ENCODE measurements at regions not wholly inside any gene's neighbourhood (a gene's known extent, or its start where the extent isn't known, plus 50 kb on each side); places are given as distances from the start of the nearest gene placed in this dataset.
"Not testable (repeated sequence)": the region's sequence is repeated elsewhere in the genome, so short reads cannot be mapped to it uniquely, and the experiment has no call there.

DNA sequence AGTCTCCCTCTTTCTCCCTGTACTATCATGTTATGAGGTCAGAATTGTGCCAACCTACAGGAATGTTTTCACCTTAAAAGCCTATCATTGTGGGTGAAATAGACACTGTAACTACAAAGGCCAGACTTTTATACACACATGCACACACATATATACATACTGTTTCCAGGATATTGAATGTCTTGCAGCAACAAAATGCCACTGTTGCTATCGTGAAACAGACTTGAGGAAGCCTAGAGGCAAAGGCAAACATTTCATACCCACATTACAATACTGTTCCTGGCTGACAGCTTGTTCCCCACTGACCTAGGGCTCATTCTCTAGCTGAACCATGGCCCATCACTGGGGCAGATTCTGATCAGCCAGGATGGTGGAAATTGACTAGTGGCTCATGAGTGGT, 125.1 kb upstream of the DUSP10 start:
- no peak for DNase-seq

DNA sequence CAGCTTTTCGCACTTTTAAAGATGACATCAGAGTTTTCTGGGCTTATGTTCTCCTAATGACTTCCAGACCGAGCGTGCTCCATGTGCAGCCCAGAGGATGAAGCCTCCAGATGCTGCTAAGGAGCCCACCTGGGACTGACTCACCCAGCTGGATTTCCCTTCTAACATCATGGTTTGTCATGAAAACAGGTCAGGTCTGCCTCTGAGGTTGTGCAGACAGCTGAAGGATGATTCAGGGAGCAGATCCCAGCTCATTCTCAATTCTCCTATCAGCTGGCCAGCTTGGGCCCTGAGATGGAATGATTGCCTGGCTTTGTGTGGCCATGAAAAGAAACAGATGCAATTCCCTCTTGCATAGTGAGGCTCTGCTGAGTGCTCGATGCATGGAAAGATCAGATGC, 123.9 kb upstream of the DUSP10 start:
- no peak for DNase-seq

DNA sequence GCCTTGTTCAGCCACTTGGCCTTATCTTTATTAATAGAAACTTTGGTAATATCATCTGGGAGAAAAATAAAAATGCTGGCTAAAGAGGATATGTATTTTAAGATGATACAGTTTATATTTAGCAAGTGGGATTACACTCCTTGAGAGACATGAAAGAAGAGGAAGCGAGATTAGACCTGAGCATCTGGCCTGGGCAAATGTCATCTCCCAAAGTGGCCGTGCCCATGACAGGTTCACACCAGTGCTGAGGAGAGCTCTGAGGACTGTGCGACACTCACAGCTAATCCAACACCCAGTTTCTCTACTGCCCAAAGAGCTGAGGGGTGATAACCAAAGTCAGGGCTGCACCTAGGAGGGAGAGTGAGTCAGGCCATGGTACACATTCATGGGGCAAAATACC, 121.7 kb upstream of the DUSP10 start:
- DNase-seq: no peak

DNA sequence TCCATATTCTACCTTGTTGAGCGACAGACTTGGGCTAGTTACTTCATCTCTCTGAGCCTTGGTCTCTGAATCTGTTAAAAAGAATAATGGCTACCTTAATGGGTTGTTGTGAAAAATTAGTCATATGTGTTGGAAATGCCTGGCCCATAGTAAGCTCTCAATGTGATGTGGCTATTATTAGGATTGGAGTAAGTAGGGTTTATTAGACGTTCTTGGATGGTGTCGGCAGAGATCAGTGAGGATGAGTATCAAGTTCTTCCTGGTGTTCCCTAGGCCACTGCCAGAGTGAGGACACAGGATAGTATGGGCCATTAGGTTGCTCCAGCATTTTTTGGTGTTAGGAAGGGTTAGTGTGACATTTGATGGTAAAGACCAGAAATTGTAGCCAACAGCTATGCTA, 121.1 kb upstream of the DUSP10 start:
- no peak for DNase-seq

DNA sequence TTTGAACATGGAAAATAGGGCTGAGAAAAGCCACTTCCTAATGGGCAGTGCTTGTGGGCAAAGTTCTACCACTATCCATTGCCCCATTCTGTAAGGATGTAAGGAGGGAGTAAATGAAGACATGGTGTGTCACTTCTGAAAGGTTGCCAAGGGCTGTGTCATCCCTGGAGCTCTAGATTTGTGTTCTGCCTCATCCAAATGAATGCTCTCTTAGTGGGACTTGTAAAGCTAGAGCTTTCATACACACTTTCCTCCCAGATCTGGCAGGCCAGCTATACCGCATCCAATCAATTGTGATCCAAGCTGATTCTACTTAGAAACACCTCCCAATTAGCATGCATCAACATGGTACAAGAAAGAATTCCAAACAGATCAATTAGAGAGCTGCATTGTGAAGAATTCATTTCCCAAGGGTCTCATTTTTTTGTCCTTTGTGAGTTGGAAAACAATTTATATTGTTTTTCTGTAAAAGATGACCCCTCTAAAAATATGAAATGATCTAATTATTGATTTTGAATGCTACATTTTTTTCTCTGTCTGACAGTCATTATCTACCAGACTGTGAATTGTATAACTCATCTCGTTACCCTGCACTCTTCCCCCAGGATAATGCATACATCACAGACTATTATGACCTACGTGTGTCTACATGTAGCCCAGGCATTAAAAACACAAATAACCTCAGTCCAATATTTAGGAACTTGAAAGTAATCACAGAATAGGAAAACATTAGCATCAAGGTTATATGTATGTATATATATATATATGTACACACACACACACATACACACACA, 117.1 kb upstream of the DUSP10 start:
- DNase-seq: no peak

DNA sequence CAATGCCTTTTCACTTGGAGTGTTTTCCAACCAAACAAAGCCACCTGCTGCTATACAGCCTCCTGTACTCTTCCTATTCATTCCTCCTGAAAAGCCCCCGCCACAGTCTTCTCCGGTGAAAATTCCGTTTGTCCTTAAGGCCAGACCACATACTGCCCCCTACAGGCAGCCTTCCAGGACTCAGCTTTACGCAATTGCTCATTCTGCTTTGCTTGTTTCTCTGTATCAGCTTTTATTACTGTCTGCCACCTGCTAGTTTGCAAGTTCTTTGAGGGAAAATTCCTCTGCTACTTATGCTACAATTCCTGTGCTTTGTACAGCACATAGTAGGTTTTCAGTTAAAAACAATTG, 115.2 kb upstream of the DUSP10 start:
- not testable (repeated sequence) for DNase-seq

DNA sequence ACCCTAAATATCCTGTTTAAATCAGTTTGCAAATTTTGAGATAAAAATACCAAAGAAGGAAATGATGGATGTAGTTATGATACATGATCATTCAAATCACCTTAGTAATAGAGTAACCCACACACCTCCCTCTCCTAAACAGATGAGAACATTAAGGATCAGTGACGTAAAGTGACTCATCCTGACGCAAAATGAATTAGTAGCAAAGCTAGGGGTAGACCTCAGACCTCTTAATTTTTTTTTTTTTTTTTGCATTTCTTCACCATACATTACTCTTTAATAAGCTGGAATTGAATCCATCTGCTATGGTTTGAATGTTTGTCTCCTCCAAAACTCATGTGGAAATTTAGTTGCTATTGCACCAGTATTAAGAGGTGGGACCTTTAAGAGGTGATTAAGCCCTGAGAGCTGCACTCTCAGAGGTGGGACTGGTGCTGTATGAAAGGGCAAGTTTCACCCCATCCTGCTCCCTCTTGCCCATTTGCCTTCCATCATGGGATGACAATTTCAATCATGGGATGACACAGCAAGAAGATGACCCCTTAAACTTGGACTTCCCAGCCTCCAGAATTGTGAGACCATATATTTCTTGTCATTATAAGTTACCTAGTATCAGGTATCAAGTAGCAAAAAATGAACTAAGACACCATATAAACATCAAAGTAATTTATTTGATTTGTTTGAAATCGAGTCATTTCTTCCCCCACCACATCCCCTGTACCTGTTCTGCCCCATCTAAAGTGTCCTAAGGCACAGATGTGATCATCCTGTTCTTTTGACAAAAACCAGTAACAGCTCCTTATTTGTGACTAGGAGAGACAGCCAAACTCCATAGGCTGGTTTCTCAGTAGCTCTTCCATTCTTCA, 114.6 kb upstream of the DUSP10 start:
- no peak for DNase-seq

DNA sequence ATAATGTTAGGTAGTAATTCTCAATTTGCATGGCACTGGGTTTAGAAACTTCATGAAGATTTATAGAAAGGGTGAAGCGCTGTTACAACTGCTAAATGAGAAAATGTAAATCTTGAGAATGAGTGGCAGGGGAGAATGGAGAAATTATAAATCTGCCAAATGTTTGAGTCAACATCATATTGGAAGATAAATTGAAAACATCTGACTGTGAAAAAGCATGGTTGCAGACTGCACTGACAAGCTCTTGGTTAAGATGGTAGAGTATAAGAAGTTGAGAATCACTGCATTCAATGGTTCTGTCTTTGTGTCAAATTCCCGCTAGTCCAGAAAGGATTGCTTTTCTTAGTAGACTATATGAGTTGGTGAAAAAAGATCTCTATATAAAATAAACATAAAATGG, 113.3 kb upstream of the DUSP10 start:
- DNase-seq: no peak

DNA sequence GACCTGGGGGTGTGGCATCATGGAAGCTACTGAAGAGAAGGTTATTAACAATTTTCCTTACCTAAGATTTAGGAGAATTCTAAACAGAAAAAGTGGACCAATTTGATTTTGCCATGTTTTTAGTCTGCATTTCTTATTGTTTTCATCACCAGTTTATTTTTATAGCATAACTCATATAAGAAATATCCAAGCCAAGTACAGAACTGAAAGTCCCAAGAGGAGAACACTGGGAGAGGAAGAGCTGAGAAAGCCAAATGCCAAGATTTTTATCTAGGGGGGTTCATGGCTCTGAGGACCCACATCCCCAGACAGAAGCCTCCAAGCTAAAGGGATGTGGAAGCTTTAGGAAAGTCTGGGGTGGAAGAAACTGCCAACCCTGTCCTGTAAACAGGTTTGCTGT, 109.4 kb upstream of the DUSP10 start:
- no peak for DNase-seq

DNA sequence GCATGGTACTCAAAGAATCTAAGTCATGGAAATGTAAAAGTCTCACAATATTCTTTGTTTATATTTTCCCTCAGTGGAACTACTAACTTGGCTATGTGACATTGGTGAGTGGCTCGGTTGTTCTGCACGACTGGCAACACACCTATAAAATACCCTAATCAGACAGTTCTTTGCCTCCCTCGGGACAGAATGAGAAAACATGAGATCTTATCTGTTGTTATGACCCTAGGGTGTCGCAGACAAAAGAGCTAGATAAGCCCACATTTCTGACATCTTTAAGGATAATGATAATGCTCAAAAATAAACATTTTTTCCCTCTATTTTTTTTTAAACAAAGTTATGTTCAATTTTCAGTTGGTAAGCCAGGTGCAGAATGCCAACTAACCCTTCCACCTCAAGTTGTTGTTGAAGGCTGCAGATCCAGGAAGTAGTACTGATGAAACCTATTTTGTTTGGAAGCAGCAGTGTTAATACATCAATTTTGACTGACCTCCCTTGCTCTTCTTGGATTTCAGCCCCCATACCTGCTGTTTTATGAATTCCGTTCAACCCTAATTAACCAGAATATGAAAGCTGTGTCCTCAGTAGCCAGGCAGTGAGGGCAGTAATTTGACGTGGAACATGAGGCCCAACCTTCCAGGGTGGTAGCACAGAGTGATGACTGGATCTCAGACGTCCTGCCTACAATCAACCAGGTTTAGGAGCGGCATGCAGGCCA, 108.7 kb upstream of the DUSP10 start:
- DNase-seq: no peak

DNA sequence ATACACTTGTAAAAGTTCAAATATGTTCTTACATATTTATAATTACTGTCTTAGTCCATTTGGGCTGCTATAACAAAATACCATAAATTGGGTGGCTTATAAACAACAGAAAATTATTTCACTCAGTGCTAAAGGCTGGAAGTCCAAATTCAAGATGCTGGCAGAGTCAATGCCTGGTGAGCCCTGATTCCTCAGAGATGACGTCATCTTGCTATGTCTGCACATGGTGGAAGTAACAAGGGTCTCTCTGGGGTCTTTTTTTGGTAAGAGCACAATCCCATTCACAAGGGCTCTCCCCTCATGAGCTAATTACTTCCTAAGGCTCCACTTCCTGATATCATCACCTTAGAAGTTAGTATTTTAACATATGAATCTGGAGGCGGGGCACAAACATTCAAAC, 108.0 kb upstream of the DUSP10 start:
- DNase-seq: no peak

DNA sequence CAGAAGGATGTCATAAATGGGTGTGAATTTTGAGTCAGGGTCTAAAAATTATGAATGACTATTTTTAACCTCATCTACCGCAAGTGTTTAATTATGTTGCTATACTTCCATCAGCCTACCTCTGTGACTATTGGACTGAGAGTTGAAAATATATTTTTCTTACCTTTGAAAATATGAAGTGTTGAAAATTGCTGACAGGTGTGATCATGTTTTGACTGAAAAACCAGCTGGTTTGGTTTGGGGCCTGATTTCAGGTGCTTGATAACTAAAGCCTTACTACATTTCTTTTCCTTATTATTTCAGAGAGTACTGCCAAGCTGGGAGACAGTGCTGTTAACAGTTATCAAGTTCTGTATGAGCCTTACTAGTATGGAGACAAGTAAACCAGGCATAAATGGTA, 107.2 kb upstream of the DUSP10 start:
- no peak for DNase-seq

DNA sequence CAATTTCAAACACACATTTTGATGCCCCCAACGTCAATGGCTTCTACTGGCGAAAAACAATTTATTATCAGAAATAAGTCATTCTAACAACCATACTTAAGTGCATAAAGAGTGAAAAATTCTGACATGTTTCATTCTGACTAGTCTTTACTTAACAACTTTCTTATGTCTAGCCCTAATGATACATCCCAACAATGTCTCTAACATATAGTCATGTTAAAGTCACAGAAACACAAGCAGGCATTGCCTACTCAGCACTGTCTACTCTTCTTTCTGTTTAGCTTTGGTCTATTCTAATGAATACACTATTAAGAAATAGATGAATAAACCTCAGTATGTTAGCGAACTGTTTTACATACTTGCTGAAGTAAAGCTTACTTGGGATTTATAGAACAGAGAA, 105.8 kb upstream of the DUSP10 start:
- DNase-seq: no peak

DNA sequence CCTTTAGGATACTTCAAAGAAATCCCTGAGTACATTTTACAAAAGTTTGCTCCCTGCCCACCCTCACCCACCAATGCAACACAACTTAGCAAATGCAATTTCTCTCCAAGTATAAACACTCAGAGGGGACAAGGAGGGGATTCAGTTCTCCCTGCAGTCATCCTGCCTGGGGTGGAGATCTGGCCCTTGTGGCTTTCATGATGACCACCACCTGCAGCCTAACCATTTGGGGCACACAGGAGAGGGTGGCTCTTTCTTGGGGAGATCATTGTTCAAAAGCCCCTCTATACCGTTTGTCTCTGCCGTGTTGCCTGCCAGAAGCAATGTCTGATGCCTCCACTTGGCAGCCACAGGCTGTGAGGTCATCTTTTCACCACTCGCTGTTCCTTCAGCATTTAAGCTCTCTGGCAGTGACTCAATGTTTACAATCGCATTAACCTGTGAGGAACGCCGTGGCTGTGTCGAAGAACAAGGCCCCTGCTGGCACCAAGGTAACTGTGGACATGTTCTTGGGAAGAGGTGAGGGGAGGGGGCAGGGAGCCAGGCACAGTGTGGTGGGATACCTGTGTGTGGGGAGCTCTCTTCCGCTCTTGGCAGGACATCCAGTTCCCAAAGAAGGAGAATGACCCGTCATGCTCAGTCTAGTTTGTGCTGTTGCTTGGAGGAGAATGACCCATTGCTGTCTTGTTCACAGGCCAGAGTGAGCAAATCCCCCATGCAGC, 103.9 kb upstream of the DUSP10 start:
- no peak for DNase-seq

DNA sequence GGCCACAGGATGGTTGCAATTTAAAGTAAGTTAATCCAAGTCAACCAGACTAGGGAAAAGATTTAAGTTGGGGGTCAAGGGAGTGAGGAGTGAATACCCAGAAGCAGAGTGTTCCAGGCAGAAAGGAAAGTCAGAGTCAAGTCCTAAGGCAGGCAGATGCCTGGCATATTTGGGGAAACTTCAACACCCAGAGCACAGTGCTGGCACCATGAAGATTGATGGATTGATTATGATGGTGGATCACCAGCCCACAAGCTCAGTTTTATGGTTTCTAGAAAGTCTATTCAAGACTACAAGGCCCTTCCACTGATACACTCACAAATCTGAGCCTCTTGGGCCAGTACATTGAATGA, 100.1 kb upstream of the DUSP10 start:
- no peak for DNase-seq

DNA sequence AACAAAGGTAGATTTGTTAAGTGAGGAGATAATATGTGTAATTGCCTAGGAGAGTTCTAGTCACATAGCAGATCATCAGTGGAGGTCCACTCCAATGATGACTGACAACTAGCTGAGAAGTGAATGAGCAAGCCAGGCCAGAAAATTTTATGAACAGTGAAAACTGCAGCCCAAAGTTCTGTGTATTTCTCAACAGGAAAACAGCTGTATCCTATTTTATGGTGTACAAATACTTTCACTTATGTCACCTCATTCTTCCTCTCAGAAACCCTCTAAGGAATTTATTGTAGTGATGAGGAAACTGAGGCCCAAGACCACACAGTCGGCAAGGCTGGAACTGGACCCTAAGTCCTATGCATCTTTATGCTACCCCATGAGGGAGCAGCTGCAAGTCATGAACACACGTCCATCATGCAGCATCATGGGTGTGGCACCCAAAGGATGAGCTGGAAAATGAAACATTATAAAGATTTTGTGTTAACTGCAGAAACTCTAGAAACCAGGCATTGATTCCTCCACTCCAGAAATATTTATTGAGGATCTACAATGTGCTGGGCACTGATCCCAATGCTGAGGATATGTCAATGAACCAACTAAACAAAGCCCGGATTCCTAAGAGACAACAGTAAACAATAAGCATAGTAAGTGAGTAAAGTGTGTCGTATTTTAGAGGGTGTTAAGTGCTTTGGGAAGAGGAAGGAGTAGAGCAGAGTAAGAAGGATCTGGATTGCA, 99.5 kb upstream of the DUSP10 start:
- DNase-seq: no peak

DNA sequence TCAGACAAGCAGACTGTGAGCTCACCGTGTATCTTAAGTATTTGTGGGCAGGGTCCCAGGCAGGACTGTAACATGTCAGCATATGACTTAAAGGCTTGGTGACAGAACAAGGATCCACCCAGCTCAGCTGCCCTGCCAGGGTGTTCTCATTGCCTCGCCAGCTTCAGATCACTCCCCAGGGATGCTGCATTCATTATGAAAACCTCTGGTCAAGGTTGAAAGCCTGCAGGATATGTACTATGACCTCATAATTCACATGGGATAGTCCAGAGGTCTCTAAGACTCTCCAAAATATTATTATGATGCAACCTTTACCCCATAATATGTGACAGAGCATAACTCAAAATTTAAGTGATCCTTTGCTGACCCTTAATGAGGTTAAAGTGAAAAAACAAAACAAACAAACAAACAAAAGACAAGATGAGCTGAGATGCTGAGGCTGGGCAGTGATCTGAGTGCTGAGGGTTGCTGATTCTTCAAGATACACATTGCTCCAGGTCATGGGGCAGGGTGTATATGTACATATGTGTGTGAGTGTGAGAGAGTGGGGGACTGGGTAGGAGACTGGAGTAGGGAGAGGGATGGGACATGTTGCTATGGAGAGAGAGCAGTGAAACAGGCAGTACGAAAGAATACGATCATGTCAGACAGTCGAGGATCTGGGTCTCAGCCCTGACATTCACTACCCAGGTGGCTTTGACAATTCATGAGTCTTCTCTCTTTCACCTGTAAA, 98.8 kb upstream of the DUSP10 start:
- DNase-seq: no peak

DNA sequence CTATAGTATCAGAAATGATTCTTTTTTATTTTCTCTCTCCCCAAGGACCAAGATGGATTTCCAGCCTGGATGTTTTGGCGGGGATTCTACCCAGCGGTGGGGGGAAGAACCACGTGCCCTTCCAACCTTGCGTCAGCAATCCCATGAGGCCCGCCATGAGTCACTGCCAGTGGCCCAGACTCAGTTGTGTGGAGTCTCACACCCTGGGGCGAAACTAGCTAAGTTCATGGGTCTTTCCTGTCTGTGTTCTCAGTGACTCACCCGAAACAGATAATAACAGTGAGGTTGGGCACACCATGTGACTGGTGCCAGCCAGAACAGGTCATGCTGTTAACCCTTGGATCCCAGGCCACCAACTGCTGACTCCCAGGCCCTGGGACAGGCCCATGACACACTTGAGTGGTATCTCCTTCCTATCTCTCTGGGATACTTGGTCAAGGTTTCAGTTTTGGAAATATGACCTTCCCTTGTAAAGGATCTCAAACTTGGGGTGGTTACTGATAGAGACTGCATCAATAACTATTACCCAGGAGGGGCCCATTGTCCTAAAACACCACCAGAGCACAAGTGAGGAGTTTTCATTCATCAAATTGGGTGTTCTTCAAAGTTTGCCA, 98.0 kb upstream of the DUSP10 start:
- DNase-seq: no peak

DNA sequence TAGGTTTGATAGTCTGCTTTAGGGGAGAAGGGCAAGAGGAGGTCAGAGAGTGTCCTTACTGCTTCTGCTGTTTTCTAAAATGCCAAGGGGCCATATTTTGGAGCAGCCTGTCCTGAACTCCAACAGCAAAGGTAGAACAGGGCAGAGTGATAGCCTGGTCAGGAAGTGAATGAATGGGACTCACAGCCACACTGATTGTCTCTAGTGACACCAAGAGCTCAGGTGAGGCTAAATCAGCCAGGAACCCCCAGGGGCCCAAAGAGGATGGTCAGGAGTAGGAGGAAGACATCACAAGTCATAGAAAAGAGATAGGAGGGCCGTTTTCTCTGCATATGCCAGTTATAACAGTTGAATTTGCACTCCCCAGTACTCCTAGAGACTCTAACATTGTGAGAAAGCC, 97.4 kb upstream of the DUSP10 start:
- DNase-seq: no peak

DNA sequence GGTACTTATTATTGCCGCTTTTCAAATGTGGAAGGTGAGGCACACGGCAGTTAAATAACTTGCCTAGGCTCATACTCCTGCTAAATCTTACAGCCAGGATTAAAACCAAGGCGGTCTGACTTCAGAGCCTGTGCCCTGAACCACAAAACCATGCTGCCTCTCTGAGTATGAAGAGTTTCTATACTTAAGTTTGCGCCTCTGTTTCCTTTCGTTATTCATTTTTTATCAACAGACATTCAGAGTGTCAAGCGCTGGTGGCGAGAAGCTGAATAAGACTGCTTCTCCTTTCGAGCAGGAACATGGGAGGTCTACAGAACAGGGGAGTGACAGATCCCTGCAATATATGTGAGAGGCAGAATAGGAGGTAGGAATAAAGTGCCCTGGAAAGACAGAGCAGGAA, 96.0 kb upstream of the DUSP10 start:
- no peak for DNase-seq
